HG03342 (cell line): ENCODE measurements at regions not wholly inside any gene's neighbourhood (a gene's known extent, or its start where the extent isn't known, plus 50 kb on each side); places are given as distances from the start of the nearest gene placed in this dataset.

Experiments used
- ATAC-seq: cut with Tn5 transposase; IDR thresholded peaks from one replicate; pipeline ENCODE4 v1.9.1; 2021; ENCODE audit warnings: mild to moderate bottlenecking, moderate library complexity; ENCODE audit not compliant: unreplicated experiment

- no peak for ATAC-seq
These were observed 103.0 kb downstream of the EDN3 start for GRCh38 chr20:59403261-59403961.

GRCh38 chr20:59403962-59404314 lies 103.5 kb downstream of the EDN3 start:
- ATAC-seq, result no peak

DNA sequence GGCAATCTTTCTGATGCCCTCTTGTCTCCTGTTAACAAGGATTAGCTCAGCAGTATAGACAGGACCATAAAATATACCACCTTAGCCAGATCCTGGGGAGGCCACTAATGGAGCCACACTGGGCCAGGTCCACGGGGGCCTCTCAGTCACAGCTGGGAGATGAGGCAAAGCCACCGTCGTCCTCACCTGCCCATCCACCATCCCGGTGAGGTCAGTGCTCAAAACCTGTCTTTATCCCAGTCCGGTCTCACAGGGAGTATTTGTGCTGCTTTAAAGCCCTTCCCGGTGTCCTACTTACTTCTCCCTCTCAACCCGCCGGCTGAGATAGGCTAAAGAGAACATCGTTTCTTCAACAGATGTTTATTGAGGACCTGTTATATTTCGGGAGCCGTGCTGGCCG lies 104.3 kb downstream of the EDN3 start:
- no peak for ATAC-seq

GRCh38 chr20:59405226-59406200 lies 105.1 kb downstream of the EDN3 start:
- no peak for ATAC-seq

GRCh38 chr20:59406446-59406845 lies 106.0 kb downstream of the EDN3 start:
- ATAC-seq, result no peak

GRCh38 chr20:59411170-59411569 lies 110.8 kb downstream of the EDN3 start:
- ATAC-seq, result no peak

DNA sequence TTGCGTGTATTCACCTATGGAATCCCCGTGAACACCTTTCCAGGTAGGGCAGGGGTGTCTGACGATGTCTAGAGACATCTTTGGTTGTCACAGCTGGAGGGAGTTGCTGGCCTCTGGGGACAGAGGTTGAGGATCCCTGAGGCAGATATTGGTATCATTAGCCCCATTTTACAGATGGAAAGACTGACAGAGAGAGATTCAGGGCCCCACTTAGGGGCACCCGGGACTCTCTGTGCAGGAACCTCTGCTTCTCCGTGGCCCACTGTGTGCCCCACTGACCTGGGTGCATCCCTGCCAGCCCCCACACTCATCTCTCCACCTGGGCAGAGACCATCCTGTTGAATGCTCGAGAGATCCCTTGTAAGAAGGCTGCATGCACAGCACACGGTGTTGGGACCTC lies 111.2 kb downstream of the EDN3 start:
- no peak for ATAC-seq

GRCh38 chr20:59412181-59412580 lies 111.8 kb downstream of the EDN3 start:
- ATAC-seq, result no peak

- no peak for ATAC-seq
These were observed 112.5 kb downstream of the EDN3 start for GRCh38 chr20:59412875-59413284.

DNA sequence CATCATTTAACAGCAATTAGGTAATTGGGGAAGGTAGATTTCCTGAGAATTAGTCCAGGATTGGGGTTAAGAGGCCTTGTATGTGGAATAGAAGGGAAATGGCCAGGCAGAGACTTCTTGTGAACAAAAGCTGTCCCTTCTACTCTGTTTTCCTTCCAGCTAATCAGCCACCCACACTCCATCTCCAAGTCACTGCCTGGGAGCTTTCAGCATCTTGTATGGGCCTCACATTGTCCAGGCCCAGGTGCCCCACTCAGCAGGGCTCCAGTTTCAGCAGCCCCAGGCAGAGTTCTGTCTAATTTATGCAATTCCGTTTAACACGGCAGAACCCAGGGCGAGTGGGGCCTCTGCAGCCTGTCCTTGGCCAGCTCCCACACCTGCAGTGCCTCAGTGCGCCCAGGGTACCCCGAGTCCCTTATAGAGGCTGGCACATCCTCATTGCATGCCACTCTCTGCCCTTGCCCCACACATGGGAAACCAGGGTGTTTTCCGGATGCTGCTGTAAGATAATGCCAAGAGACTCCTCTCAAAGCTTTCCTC lies 113.0 kb downstream of the EDN3 start:
- no peak for ATAC-seq

DNA sequence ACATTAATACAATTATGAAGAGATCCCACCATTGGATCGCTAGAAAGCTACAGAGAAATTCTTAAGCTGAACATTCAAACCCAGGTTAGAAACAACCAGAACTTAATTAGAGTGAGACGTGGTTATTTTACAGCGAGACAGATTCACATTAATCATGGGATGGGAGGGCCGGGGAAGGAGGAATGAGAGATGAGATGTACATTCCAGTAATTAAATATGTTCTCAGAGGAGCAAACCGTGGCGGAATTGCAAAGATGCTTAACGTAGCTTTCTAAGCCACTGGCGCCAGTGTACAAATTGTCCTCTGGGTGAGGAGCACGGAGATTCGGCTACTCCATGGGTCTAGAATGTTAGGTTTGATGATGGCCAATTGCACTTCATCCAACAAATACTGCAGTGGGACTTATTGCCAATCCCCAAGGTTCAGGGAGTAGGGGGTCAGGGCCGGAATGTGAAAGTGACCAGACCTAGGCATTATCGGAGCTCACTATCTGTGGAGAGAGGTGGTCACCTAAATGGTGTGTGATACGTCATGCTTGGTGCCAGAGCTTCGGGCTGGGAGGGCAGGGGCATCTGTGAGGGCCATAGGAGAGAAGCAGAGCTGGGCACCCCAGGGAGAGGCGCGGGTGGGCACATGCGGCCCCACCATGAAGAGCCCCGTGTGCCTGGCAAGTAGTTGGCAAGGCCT lies 114.7 kb downstream of the EDN3 start:
- no peak for ATAC-seq

DNA sequence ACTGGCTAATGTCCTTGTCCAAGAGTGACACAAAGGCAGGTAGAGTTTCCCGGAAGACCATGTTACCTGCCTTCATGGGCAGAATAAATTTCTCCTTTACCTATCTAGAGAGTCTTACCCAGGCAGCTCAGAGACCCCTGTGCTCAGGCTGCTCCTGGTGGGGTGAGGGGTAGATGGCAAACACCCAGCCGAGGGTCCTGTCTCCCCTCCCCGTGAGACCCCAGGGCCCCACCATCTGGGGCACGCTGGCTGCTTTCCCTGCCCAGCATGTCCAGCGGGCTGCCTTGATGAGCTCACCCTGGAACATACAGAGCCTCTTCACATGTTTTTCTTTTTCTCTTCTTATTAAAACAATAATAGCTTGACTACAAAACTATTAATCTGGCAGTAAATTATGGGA lies 116.5 kb downstream of the EDN3 start:
- no peak for ATAC-seq

DNA sequence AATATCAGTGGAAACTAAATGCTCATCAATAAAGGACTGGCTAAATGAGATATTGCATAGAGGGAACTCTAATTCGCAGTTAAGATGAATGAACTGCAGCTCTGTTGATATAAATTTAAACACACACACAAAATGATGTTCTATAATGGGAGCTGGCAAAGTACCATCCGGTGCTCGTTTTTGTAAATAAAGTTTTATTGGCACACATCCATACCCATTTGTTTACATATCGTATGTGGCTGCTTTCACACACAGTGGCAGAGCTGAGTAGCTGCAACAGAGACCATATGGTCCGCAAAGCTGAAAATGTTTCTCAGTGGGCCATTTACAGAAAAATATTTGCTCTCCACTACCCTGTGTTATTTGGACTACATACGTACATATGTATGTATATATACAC lies 120.7 kb downstream of the EDN3 start:
- no peak for ATAC-seq

DNA sequence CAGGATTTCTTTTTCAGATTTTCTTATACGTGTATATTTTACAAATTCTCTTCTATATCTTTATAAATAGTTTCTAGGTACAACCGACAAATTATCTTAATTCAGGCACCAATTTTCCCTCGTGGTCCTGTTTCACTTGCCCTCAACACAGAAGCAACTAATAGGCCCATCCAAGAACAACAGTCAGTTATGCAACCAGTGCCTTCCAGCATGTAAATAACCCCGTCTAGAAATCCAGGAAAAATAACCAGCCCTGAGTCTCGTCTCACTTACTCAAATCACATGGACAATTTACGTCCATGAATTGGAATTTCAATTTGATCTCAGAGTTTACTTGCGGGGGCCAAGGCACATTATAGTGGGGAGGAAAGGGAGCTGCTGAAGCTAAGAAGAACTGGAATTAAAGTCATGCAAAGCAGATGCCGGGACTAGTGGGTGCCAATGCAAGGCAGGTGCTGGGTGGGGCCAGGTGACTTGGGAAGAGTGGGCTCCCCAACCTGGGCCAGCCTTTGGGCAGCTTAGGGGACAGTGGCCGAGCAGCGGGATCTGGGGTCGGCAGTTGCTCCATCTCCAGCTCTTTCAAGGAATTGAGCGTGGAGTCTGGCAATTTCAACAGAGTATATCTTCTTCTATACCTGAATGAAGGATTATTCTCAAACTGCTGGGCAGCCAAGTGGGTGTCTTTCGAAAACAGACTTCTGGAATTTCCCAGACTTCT lies 121.7 kb downstream of the EDN3 start:
- ATAC-seq, result no peak

DNA sequence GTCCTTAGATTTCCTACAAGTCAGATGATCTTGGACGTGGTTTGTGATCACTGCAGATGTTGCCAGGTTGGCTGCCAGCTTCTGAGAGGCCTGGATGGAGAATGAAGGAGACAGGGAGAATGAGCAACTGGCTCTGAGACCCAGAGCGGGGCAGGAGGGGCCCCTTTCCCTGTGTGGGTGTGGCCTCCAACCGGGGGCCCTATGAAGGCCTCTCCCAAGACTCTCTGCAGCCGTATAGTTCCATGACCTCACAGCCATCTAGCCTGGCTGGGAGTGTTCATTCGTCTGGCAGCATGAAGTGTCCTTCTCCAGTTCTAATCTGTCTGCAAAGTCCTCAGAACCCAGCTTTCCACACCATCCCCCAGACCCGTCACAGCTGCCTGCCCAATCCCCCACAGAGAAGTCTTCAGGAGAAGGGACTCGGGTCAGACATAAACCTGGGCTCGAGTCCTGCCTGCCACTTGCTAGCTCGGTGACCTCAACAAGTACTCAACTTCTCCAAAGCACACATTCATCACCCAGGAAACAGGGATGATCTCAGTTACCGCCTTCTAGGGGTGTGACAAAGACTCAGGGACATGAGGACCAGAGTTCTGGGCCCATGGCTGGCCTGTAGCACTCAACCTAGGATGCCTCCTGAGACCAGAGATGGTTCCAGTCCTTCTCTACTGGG lies 122.6 kb downstream of the EDN3 start:
- ATAC-seq, result no peak

GRCh38 chr20:59424976-59425375 lies 124.6 kb downstream of the EDN3 start:
- ATAC-seq, result no peak

DNA sequence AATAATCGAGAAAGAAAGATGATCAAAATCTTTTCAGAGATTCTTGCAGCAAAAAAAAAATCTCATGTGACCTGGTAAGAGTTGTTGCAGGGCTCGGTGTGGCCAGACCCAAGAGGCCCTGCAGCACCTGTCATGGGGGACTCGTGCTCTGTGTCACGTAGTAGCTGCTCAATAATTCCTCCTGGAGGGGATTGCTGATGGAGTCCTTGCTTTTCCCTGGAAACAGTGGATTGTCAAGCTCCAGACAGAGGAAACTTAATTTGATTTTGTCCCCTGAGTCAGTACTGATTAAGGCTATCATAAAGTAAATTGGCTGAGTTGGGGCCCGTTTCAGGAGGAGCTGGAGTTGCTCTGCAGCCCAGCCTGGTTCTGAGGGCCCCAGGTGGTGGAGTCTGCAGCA lies 125.2 kb downstream of the EDN3 start:
- no peak for ATAC-seq

GRCh38 chr20:59428006-59428405 lies 127.6 kb downstream of the EDN3 start:
- no peak for ATAC-seq

- ATAC-seq, result no peak
These were observed 128.2 kb downstream of the EDN3 start for GRCh38 chr20:59428441-59429205.
